HG02588 (cell line): ENCODE measurements at regions not wholly inside any gene's neighbourhood (a gene's known extent, or its start where the extent isn't known, plus 50 kb on each side); places are given as distances from the start of the nearest gene placed in this dataset.

Experiments used
- ATAC-seq: cut with Tn5 transposase; IDR thresholded peaks from one replicate; pipeline ENCODE4 v1.9.1; 2021; ENCODE audit warnings: mild to moderate bottlenecking, moderate library complexity; ENCODE audit not compliant: unreplicated experiment

GRCh38 chr15:62567501-62567900 is 402.4 kb upstream of the C2CD4B start:
- ATAC-seq, result no peak

DNA sequence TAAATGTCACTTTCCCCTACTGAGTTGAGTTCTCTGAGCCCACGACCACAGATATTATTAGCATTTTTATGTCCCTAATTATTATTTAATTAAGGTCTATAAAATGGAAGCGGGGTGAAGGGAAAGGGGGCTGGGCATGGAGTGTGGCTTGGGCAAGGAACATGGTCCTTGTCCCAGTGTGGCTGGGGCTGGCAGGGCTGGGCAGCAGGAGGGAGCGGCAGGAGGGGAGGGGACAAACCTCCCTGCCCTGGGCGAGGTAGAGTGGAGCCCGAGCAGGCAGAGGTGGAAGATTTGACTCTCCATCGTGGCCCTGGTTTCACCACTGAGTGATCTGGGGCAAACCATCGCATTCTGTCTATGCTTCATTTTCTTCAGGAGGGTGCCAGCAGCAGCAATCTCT is 402.9 kb upstream of the C2CD4B start:
- ATAC-seq, result no peak

- no peak for ATAC-seq
Measured at GRCh38 chr15:62568702-62569101, 403.6 kb upstream of the C2CD4B start.

DNA sequence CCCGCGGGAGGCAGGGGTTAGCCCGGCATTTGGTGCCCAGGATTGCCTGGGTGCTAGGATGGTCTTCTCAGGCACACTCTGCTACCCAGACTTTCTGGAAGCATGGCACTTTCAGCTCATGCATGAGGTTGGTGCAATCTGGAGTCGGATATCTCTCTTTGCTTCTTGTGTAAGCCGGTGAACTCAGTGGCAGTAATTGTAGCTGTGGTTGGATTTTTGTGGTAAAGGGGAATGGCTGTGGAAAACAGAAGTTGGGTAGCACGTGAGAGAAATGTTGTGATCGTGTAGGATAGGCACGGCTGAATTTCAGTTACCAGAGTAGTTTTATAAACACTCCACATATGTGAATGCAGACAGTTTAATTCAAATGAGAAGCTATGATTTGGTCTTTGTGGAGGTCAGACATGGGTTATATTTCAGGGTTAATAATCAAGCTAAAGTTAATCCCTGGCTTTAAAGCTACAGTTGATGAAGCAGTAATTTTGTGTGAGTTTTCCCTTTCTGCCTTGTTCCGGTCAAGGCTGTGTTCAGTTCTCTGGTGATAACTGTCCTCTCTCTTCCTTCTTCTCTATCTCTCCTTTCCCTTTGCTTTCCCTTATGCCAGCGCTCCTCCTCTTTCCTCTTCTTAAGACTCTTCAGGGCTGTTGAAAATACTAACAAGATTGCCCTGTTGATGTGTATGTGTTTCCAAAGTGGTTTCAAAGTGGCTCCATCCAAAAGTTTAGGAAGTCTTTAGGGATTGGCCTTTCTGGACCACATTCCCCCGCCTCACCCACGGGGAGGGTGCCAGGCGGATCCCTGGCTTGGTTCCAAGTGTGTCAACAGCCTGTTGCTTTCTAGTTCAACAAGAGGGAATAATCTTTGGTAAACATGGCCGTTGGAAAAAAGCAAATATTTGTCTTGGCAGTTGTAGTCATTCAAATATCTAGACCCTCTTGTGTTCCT is 404.6 kb upstream of the C2CD4B start:
- ATAC-seq, result no peak

- ATAC-seq, result no peak
Measured at GRCh38 chr15:62570405-62570783, 405.3 kb upstream of the C2CD4B start.

- ATAC-seq, result no peak
Measured at GRCh38 chr15:62571072-62571471, 406.0 kb upstream of the C2CD4B start.

DNA sequence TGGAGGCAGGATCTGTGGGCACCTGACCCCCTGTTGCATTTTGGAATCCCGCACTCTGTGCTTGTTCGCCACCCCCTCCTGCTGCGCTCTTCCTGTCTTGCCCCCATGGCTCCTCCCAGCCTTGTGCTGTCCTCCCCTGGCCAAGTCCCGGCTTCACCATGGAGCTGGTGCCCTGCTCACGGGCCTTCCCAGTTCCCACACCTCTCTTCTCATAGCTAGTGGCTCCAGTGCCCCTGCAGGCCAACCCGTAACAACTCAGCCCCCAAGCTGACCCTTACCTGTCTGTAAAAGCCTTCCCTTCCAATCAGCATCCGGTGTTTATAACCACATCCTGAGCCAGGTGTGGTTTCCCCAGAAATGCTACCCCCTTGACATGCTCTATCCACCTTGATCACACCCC is 407.7 kb upstream of the C2CD4B start:
- ATAC-seq, result no peak

- no peak for ATAC-seq
Measured at GRCh38 chr15:62573876-62574275, 408.8 kb upstream of the C2CD4B start.

- no peak for ATAC-seq
Measured at GRCh38 chr15:62578546-62578945, 413.5 kb upstream of the C2CD4B start.

DNA sequence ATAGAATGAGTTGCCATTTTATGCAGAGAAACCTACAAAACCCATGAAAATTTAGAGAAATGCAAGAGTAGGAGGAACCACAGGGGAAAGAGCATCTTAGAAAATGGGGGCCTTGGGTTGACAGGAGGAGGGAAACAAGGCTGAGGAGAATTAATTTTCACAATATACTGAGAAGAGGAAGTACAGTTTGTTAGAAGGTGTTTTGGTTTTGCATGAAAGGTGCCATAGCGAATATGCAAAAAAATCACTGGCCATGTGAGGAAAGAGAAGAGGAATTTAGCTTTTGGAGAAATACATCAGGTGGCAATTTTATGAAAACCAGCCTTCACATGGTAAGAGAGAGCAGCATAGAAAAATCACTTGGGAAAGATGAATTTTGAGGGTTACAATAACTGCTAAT is 413.9 kb upstream of the C2CD4B start:
- no peak for ATAC-seq

- ATAC-seq, result no peak
Measured at GRCh38 chr15:62579842-62580241, 414.8 kb upstream of the C2CD4B start.

DNA sequence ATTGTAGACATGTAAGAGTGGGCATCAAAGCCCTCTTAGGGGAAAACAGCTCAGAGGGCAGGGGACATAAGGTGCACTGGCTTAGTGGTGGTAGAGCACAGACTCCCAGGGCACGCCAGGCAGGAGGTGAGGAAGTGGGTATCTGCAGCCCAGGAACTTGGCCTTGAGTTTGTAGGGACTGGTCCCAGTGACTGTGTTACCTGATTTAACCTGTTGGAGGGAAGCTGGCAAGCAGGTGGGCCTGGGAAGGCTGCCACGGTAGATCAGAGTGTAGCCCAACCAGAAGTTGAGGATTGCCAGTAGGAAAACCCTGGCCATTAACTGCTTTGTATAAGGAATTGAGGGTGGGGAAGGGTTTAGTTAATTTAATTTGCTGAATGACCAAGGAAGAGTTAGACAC is 417.5 kb upstream of the C2CD4B start:
- ATAC-seq, result no peak

DNA sequence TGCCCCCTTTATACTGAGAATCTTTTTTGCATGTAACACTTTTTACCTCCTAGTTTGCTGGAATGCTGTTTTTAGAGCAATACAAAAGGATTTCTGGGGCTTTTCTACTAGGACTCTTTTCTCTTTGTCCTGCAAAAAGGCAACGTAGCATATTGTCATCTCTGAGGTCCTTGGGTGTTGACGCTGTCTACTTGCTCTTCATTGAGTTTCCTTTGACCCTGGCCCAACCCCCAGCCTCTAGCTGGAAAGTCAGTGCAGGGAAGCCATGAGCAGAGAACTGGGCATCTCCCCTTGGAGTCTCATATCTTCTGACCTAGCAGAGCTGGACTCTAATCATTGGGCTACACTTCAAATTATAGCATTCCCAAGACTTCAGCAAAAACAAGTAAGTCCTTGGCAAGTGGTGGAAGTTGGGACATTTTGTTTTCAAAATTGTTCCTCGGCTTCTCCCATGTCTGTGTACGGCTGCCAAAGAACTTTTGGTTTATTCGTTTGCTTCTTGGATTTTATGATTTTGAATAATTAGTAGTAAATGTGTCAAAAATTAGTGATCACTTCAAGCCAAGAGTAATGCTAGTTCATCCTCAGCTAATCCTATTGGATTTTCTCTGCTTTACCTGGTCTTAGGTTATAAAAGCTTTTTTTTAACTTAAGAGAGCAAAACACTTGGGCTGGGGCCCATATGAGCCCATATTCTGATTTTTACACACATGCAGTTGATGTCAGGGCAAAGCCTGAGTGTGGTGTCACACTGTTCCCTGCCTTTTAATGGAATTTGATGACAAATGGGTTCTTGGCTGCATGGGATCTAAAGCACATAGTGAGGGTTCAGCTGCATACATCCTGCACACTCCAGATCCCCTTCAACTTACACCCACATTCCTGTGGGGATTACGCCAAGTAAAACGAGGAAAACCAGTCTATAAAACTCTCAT is 419.5 kb upstream of the C2CD4B start:
- ATAC-seq, result no peak

GRCh38 chr15:62588938-62589670 is 424.0 kb upstream of the C2CD4B start:
- no peak for ATAC-seq

GRCh38 chr15:62591842-62592838 is 427.1 kb upstream of the C2CD4B start:
- no peak for ATAC-seq

GRCh38 chr15:62592920-62593319 is 427.8 kb upstream of the C2CD4B start:
- no peak for ATAC-seq

DNA sequence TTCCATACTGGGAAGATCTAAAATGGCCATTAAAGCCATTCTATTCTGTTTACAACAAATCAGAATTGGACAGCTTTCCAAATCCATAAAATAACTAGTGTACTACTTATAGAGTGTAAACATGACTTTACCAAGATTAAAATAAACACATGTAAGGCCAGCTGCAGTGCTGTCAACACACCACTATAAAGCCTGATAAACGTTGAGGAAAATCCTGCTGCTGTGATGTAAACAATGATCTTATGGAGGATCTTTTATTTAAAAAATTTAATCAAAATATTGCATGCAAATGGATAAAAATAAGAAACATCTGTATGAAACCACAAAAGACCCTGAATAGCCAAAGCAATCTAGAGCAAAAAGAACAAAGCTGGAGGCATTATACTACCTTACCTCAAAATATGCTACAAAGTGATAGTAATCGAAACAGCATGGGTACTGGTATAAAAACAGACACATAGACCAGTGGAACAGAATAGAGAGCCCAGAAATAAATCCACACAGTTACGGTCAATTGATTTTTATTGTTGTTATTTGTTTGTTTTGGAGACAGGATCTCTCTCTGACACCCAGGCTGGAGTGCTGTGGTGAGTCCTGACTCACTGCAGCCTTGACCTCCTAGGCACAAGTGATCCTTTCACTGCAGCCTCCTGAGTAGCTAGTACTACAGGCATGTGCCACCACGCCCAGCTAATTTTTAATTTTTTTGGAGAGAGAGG is 428.8 kb upstream of the C2CD4B start:
- no peak for ATAC-seq

DNA sequence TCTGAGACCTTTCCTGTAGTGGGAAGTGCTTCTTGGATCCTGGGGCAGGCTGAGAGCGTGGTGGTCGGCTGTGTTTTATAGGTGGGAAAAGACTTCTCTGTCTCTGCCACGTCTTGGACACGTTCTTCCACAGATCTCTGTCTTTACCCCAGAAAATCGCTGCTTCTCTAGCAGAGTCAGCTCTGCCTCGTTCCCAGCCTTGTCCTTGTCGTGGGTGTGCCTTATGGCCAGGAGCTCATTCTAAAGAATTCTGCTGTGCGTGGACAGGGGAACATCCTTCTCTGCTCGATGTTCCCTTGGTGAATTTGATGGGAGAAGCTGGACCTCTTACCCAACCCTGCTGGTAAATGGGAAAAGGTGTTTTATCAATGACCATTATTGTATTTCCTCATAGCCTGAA is 433.1 kb upstream of the C2CD4B start:
- no peak for ATAC-seq
